ENCODE measurements at regions not wholly inside any gene's neighbourhood (a gene's known extent, or its start where the extent isn't known, plus 50 kb on each side); places are given as distances from the start of the nearest gene placed in this dataset.
A peak's percentile ranks its signal among the peaks of the same experiment; 100 is the strongest.

GRCh38 chr6:87879132-87879861 is 168.3 kb upstream of the SPACA1 start:
- in situ Hi-C loops (cut with HindIII; ENCODE audit: low sequenced_read_pairs), result no loop called here
- DNase-seq (ENCODE audit: low spot score), result no peak

DNA sequence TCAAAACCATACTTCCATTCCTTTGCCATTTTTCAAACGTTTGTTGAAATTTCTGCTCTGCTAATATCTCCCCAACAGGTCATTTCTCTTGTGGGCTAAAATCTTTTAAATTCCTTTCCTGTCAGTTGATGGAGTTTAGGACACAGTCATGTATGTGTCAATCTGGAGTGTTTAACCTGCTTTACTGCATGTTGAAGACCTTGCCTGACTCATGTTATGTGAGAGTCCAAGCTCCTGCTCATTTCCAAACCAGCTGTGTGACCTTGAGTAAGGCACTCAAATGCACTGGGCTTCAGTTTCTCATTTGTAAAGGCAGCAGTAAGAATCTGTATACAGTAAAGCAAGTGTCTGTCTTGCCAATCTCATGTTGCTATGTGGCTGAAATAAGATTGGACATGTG is 171.9 kb upstream of the SPACA1 start:
- no peak for DNase-seq (ENCODE audit: low spot score)
- in situ Hi-C loops (cut with HindIII; ENCODE audit: low sequenced_read_pairs), result no loop called here

DNA sequence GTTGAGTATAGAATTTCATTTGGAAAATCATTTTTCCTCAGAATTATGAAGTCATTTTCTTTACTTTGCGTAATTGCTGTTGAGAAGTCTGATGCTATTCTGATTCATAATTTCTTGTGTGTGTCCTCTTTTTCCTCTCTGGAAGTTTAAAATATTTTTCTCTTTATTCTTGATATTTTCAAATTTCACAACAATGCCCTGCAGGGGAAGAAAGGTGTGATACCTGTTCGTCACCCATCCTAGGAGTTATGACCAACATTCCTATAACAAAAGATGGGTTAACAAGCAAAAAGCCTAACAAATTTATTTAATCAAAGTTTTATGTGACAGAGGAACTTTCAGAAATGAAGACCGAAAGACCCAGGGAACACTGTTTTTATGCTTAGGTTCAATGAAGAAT is 171.5 kb upstream of the AKIRIN2 start:
- no peak for DNase-seq (ENCODE audit: low spot score)
- in situ Hi-C loops (cut with HindIII; ENCODE audit: low sequenced_read_pairs), result no loop called here

DNA sequence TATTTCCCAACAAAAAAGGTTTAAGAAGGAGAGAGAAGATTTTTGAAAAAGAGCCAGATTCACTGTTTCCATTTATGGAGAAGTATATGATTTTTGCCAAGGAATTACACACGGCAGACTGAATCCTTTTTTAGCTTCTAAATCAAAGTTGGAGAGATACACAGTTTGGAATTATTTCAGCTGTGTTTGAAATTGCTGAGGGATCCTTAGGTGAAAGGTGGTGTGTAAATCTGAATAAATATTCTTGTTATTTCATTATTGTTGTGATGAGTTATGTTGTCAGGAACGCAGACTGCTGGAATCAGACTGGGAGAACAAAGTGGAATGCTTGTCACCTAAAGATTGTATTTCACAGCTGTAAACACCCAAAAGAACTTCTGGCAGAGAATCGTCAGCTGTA is 168.5 kb upstream of the AKIRIN2 start:
- DNase-seq (ENCODE audit: low spot score), result no peak
- in situ Hi-C loops (cut with HindIII; ENCODE audit: low sequenced_read_pairs), result no loop called here

DNA sequence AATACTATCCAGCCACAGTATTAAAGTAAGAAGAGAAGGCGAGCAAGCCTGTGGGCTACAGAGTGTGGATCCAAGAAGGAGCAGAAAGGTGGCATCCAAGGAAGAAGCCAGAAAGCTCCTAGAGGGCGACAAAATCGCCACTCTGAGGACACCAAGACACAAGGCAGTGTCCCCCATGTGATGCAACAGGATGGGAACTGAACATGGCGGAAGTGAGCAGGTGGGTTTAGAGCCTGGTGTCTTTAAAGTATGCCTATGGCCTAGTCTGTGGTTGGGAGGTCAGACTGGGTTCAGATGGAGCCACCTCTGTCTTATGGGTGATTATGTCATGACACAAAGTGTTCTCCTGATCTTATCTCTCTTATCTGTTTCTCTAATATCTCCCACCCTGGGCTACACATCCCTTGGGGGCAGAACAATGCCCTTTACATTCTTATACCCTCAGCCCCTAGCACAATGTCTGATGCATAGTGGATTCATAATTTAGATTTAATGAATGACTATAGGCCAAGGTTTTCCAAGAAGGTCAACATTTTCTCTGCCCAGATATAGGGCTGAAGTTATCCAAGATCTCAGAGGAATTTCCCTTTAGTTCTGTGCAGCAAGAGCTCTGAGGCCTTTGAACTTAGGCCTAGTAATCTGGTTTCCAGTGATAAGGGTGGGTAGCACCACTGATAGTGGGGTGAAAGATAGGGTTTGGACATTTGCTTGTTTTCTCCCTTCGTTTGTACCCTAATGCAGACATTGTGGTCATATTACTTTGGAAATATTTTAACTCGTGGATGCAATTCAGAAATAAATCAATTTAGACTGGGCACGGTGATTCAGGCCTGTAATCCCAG is 167.3 kb upstream of the AKIRIN2 start:
- DNase-seq (ENCODE audit: low spot score), result no peak
- in situ Hi-C loops (cut with HindIII; ENCODE audit: low sequenced_read_pairs), result no loop called here

DNA sequence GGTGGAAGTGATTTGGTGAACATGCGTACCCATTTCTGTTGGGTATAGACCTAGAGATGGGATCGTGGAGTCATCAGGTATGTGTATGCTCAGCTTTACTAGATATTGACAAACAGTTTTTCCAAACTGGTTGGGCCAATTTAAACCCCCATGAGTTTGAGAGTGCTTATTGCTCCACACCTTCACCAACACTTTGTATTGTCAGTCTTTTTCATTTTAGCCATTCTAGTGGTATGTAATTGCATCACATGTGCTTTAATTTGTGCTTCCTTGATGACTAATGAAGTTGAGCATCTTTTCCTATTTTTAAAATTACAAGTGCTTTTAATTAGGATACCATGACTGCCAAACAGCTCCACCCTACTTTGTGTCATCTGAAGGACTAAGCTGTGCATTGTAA is 158.9 kb upstream of the AKIRIN2 start:
- DNase-seq (ENCODE audit: low spot score), result no peak
- in situ Hi-C loops (cut with HindIII; ENCODE audit: low sequenced_read_pairs), result no loop called here

GRCh38 chr6:87858440-87858839 is 156.4 kb upstream of the AKIRIN2 start:
- DNase-seq (ENCODE audit: low spot score), result peak; percentile 25
- in situ Hi-C loops (cut with HindIII; ENCODE audit: low sequenced_read_pairs), result no loop called here

GRCh38 chr6:87851674-87852299 is 149.8 kb upstream of the AKIRIN2 start:
- in situ Hi-C loops (cut with HindIII; ENCODE audit: low sequenced_read_pairs), result no loop called here
- DNase-seq (ENCODE audit: low spot score), result no peak

GRCh38 chr6:87848616-87849015 is 146.6 kb upstream of the AKIRIN2 start:
- no peak for DNase-seq (ENCODE audit: low spot score)
- in situ Hi-C loops (cut with HindIII; ENCODE audit: low sequenced_read_pairs), result no loop called here

DNA sequence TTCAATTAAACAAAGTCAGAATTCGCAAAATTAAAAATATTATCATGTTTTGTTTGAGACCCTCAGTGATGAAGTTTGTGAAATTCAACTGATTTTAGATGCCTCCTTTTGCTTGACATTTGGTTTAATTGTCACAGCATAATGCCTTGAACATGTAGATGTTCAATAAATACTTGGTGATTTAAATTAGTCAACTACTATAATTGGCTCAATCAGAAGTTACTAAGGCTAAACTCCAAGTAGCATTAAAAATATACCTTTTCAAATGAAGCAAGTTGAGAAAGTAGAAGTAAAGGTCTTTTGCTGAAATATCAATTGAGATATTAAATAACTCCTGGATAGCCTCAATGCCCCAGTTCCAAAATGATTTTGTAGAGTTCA is 145.8 kb upstream of the AKIRIN2 start:
- in situ Hi-C loops (cut with HindIII; ENCODE audit: low sequenced_read_pairs), result no loop called here
- no peak for DNase-seq (ENCODE audit: low spot score)

GRCh38 chr6:87847135-87847829 is 145.2 kb upstream of the AKIRIN2 start:
- in situ Hi-C loops (cut with HindIII; ENCODE audit: low sequenced_read_pairs), result no loop called here
- no peak for DNase-seq (ENCODE audit: low spot score)

DNA sequence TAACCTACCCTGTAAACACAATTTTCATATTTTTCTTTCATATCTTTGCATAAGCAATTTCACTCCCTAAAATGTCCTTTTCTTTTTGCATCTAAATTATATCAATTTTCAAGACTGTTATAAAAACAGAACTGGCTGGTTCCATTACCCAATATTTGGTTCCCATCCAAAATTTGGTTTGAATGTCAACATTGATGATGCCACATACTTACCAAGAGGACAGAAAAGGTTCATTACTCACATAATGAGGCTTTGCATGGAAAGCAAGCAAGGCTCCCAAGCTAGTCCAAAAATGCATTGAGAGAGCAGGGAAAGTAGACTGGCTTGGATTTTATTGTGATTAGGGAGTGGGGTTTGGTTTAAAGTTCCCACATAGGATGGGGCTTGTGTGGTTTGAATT is 144.4 kb upstream of the AKIRIN2 start:
- in situ Hi-C loops (cut with HindIII; ENCODE audit: low sequenced_read_pairs), result no loop called here
- DNase-seq (ENCODE audit: low spot score), result no peak

GRCh38 chr6:87840324-87840723 is 138.3 kb upstream of the AKIRIN2 start:
- in situ Hi-C loops (cut with HindIII; ENCODE audit: low sequenced_read_pairs), result no loop called here
- no peak for DNase-seq (ENCODE audit: low spot score)

- DNase-seq (ENCODE audit: low spot score), result no peak
- in situ Hi-C loops (cut with HindIII; ENCODE audit: low sequenced_read_pairs), result no loop called here
Measured at GRCh38 chr6:87837876-87838275, 135.8 kb upstream of the AKIRIN2 start.

GRCh38 chr6:87837444-87837843 is 135.4 kb upstream of the AKIRIN2 start:
- DNase-seq (ENCODE audit: low spot score), result no peak
- in situ Hi-C loops (cut with HindIII; ENCODE audit: low sequenced_read_pairs), result no loop called here

DNA sequence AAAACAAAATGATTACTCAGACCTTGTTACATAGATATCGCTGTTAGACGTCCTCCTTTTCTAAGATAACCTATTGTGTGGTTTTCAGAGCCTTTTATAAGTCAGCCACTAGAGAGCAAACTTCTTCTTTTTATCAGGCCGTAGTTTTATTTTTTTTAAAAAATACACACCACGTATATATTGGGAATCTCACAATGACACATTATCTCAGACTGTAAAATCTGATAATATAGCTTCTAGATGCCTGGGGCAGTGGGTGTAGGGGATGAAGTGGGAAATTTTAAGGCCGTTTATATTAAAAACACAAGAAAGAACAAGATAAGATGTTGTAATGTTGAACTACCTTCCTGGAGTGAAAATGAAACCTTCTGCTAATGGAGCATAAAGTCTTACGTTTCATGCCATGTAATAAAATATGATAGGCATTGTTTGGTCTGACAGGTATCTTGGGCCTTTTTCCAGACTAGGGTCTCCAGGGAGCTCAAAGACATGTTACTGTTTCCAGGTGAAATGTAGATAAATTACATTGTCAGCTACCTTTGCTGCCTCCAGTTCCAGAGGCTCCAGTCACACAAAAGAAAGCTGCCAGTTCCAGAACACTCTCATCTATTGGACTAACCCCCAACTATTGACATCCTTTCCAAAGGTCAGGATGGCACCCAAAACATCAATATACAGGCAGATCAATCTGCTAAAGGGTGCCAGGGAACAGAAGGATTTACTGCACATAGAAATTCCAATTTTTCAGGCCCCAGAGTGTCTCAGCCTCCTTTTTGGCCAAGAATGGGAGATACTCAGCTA is 130.2 kb upstream of the AKIRIN2 start:
- peak; percentile 52 for DNase-seq (ENCODE audit: low spot score)
- in situ Hi-C loops (cut with HindIII; ENCODE audit: low sequenced_read_pairs), result no loop called here

GRCh38 chr6:87830907-87831306 is 128.9 kb upstream of the AKIRIN2 start:
- no peak for DNase-seq (ENCODE audit: low spot score)
- in situ Hi-C loops (cut with HindIII; ENCODE audit: low sequenced_read_pairs), result no loop called here

DNA sequence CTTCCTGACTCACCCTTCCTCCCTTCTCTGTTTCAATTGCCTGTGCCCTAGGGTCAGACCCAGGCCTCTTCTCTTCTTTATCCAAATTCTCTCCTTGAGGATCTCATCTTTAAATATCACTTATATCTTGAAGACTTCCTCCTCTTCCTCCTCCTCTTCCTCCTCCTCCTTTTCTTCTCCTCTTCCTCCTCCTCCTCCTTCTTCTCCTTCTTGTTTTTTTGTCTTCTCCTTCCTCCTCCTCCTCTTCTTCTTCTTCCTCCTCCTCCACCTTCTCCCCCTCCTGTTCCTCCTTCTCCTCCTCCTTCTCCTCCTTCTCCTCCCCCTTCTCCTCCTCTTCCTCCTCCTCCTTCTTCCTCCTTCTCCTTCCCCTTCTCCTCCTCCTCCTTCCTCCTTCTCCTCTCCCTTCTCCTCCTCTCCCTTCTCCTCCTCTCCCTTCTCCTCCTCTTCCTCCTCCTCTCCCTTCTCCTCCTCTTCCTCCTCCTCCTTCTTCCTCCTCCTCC is 127.6 kb upstream of the AKIRIN2 start:
- no peak for DNase-seq (ENCODE audit: low spot score)
- in situ Hi-C loops (cut with HindIII; ENCODE audit: low sequenced_read_pairs), result no loop called here

GRCh38 chr6:87828044-87828443 is 126.0 kb upstream of the AKIRIN2 start:
- in situ Hi-C loops (cut with HindIII; ENCODE audit: low sequenced_read_pairs), result no loop called here
- no peak for DNase-seq (ENCODE audit: low spot score)
